GM23248 (cell line): ENCODE measurements at regions not wholly inside any gene's neighbourhood (a gene's known extent, or its start where the extent isn't known, plus 50 kb on each side); places are given as distances from the start of the nearest gene placed in this dataset.

Experiments
- DNase-seq: peaks from one replicate; pipeline ENCODE4 v3.0.0-alpha.2; 2015
- H2AFZ ChIP-seq: fragments of 200-600 bp; sonication (generic); 2 replicates; pipeline ENCODE4 v1.6.1; 2016; ENCODE audit warnings: antibody characterized with exemption
- H3F3A ChIP-seq: fragments of 200-600 bp; sonication (generic); 2 replicates; pipeline ENCODE4 v1.6.1; 2016; ENCODE audit warnings: mild to moderate bottlenecking, antibody characterized with exemption, mixed run types; ENCODE audit not compliant: insufficient read depth
- H3K27ac ChIP-seq: fragments of 200-600 bp; sonication (generic); 2 replicates; pipeline ENCODE4 v1.5.1; 2016; ENCODE audit warnings: mild to moderate bottlenecking
- H3K27me3 ChIP-seq: fragments of 200-600 bp; sonication (generic); replicated peaks from 2 replicates; pipeline ENCODE4 v1.6.1; 2016; ENCODE audit warnings: mild to moderate bottlenecking; ENCODE audit not compliant: insufficient read depth
- H3K36me3 ChIP-seq: fragments of 200-600 bp; sonication (generic); 2 replicates; pipeline ENCODE4 v1.6.1; 2016; ENCODE audit warnings: low read depth, mild to moderate bottlenecking
- H3K4me1 ChIP-seq: fragments of 200-600 bp; sonication (generic); 2 replicates; pipeline ENCODE4 v1.6.1; 2016; ENCODE audit warnings: mild to moderate bottlenecking; ENCODE audit not compliant: insufficient read depth
- H3K4me2 ChIP-seq: fragments of 200-600 bp; sonication (generic); one replicate; pipeline ENCODE4 v1.6.1; 2016; ENCODE audit warnings: mild to moderate bottlenecking; ENCODE audit not compliant: unreplicated experiment
- H3K4me3 ChIP-seq: fragments of 200-600 bp; sonication (generic); 2 replicates; pipeline ENCODE4 v1.5.1; 2016; ENCODE audit warnings: mild to moderate bottlenecking
- H3K79me2 ChIP-seq: fragments of 200-600 bp; sonication (generic); 2 replicates; pipeline ENCODE4 v1.6.1; 2016; ENCODE audit warnings: mild to moderate bottlenecking; ENCODE audit not compliant: insufficient read depth
- H3K9ac ChIP-seq: fragments of 200-600 bp; sonication (generic); 2 replicates; pipeline ENCODE4 v1.6.1; 2016; ENCODE audit warnings: mild to moderate bottlenecking
- H3K9me2 ChIP-seq: fragments of 200-600 bp; sonication (generic); 2 replicates; pipeline ENCODE4 v1.6.1; 2016; ENCODE audit warnings: mixed run types, mild to moderate bottlenecking, moderate library complexity; ENCODE audit not compliant: insufficient read depth
- H3K9me3 ChIP-seq: fragments of 200-600 bp; sonication (generic); one replicate; pipeline ENCODE4 v1.6.1; 2017; ENCODE audit warnings: low read depth
- H4K20me1 ChIP-seq: fragments of 200-600 bp; sonication (generic); 2 replicates; pipeline ENCODE4 v1.6.0; 2016; ENCODE audit not compliant: insufficient read depth
- EZH2 ChIP-seq: fragments of 200-600 bp; sonication (generic); IDR thresholded peaks from 2 replicates; pipeline ENCODE4 v1.6.1; 2018; ENCODE audit warnings: antibody characterized with exemption, mild to moderate bottlenecking; ENCODE audit not compliant: insufficient read depth, poor library complexity, severe bottlenecking
- EZH2phosphoT487 ChIP-seq: fragments of 200-600 bp; sonication (generic); IDR thresholded peaks from 2 replicates; pipeline ENCODE4 v1.6.1; 2018; ENCODE audit warnings: antibody characterized with exemption, moderate library complexity, mild to moderate bottlenecking, low read depth; ENCODE audit not compliant: insufficient read depth
- WGBS, 2 experiments: methylation state at CpG; one replicate each; pipeline ENCODE4 v1.1.6; 2015 to 2017; ENCODE audit warnings: low lambda C conversion rate in 2 of 2, low coverage in 1 of 2; ENCODE audit errors: missing lambda C conversion rate in 2 of 2; 5-methylcytosine and 5-hydroxymethylcytosine counted together
- in situ Hi-C: fragments of 300-500 bp; cut with MboI; formaldehyde crosslinking; loops from 2 replicates; pipeline ENCODE4 v1.15.0; 2020

DNA sequence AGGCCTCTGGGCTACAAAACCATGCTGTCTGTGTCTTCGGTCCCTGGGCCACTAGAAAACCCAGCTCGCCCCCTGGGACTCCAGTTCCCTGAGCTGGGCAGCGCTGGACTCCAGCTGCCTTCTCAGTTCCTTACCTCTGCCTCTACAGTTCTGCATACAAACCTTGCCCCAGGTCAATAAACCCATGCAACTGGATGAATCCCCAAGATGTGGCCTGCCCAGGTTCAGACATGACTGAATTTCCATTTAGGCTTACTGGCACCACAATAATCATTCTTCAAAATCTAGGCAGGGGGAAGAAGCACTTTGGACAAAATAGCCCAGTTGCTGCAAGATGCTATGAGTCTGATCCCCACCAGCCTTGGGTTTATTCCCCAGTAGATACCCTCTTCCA, 159.5 kb downstream of the RRAGC start:
- WGBS, 2 experiments, result 27 to 33% methylated on average over 3 of the region's 3 CpGs
- Histone ChIP-seq H4K20me1 (no peaks in the 10 kb centered on the region), H3K27ac (no peak overlapping the region), H3K4me2 (no peak overlapping the region), H3K4me3 (no peak overlapping the region), H3K79me2 (no peaks in the 10 kb centered on the region), H3K9ac (no peak overlapping the region), H3K9me2 (no peaks in the 10 kb centered on the region), H2AFZ (no peak overlapping the region), H3K9me3 (no peaks in the 10 kb centered on the region), H3K36me3 (no peaks in the 10 kb centered on the region), H3K27me3 (no peaks in the 10 kb centered on the region), H3F3A (no peaks in the 10 kb centered on the region), H3K4me1 (no peaks in the 10 kb centered on the region)
- DNase-seq, result no peak
- TF ChIP-seq EZH2phosphoT487 (no peak), EZH2 (no peak)
- in situ Hi-C loops, result no loop called here

DNA sequence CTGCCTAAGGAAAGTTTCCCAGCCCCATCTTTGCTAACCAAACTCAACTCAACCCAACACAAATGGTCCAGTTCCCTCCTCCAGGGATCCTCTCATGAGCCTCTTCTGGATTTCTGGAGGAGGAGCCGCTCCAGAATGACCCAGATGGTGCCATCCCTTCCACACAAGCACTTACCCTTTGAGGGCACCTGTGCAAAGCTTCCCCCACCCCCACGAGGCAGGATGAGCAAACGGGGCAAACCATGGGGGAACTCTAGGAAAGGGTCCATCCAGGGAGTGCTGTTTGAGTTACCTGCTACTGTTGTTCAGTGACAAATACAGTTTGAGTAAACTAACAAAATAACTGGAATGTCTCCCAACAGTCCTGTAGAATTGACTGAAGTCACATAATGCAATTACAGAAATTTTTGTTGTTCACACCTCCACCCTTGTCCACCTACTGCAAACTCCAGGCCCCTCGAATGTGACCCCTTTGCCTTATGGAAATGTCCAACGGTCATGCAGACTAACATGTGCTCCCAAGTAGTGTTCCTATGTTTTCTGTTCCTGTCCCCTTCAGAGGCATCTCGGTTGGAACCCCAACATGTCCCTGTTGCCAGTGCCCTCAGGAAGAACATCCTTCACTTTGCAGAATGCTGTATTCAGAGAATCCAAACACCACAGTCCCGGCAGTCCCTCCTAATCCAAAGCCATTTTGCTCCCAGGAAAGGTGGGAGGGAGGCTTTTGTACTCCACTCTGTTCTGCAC, 160.1 kb downstream of the RRAGC start:
- Histone ChIP-seq H3K9ac (no peak overlapping the region), H3K4me3 (no peak overlapping the region), H3K4me2 (no peak overlapping the region), H4K20me1 (no peaks in the 10 kb centered on the region), H3K9me2 (no peaks in the 10 kb centered on the region), H3K27ac (no peak overlapping the region), H3K79me2 (no peaks in the 10 kb centered on the region), H3K9me3 (no peaks in the 10 kb centered on the region), H3K36me3 (no peaks in the 10 kb centered on the region), H3K27me3 (no peaks in the 10 kb centered on the region), H3F3A (no peaks in the 10 kb centered on the region), H2AFZ (no peak overlapping the region), H3K4me1 (no peaks in the 10 kb centered on the region)
- TF ChIP-seq EZH2 (no peak), EZH2phosphoT487 (no peak)
- in situ Hi-C loops, result no loop called here
- WGBS, 2 experiments, result 3 to 4% methylated on average over 7 of the region's 7 CpGs
- DNase-seq, result no peak

DNA sequence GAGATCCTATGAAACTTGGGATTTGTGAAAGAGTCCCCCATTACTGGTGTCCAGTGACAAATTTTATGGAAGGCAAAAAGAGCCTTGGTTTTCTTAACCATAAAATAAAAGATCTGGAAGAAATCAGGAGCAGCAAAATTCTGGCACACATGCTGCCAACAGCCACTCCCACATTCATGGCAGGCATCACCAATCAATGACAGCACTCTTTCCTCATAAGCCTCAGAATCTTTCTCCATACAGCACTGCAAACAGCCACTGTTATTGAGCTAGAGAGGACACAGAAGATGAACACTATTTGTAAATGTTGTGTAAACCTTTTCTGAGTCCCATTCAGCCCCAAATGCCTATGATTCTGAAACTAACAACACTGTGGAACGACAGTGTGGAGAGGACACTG, 162.2 kb downstream of the RRAGC start:
- Histone ChIP-seq H3K4me3 (no peak overlapping the region), H3K9me3 (no peaks in the 10 kb centered on the region), H3K36me3 (no peaks in the 10 kb centered on the region), H3F3A (no peaks in the 10 kb centered on the region), H3K4me2 (no peak overlapping the region), H3K4me1 (no peaks in the 10 kb centered on the region), H2AFZ (no peak overlapping the region), H3K9ac (no peak overlapping the region), H3K27me3 (no peaks in the 10 kb centered on the region), H4K20me1 (no peaks in the 10 kb centered on the region), H3K27ac (no peak overlapping the region), H3K9me2 (no peaks in the 10 kb centered on the region), H3K79me2 (no peaks in the 10 kb centered on the region)
- in situ Hi-C loops, result no loop called here
- TF ChIP-seq EZH2phosphoT487 (no peak), EZH2 (no peak)
- WGBS, 2 experiments, result 4% methylated on average over 1 of the region's 1 CpG
- DNase-seq, result no peak

DNA sequence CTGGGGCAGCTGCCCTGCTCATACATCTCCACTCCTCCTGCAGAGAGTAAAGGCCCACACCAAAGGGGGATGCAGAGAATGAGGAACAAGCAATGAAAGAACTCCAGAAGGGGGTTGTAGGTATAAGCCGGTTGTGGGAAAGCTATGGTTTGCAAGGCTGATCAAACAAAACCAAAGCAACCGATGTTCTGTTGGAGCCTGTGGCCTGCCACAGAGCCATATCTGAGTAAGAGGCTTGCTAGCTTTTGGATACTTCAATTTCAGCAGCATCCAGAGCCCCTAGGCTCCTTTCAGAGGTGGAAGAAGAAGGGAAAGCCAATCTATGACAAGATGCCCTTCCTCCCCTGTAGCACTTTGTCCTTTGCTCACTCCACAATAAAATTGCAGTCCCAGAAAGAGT, 163.2 kb downstream of the RRAGC start:
- H3K4me3 ChIP-seq, result no peak overlapping the region
- H3K9ac ChIP-seq, result no peak overlapping the region
- H3K79me2 ChIP-seq, result no peaks in the 10 kb centered on the region
- no peaks in the 10 kb centered on the region for H3K9me3 ChIP-seq
- H3K4me2 ChIP-seq, result no peak overlapping the region
- H3K36me3 ChIP-seq, result no peaks in the 10 kb centered on the region
- H3K27ac ChIP-seq, result no peak overlapping the region
- H3K9me2 ChIP-seq, result no peaks in the 10 kb centered on the region
- in situ Hi-C loops, result no loop called here
- no peaks in the 10 kb centered on the region for H3F3A ChIP-seq
- no peak overlapping the region for H2AFZ ChIP-seq
- no peaks in the 10 kb centered on the region for H3K4me1 ChIP-seq
- H3K27me3 ChIP-seq, result no peaks in the 10 kb centered on the region
- 18 to 23% methylated on average over 2 of the region's 2 CpGs for WGBS, 2 experiments
- TF ChIP-seq EZH2, result no peak
- no peak for TF ChIP-seq EZH2phosphoT487
- H4K20me1 ChIP-seq, result no peaks in the 10 kb centered on the region
- DNase-seq, result no peak
